Ovary (tissue), 3 donors: ENCODE measurements at regions not wholly inside any gene's neighbourhood (a gene's known extent, or its start where the extent isn't known, plus 50 kb on each side); places are given as distances from the start of the nearest gene placed in this dataset.

Source experiments
- CTCF ChIP-seq, 3 donors: fragments of 450-650 bp in 2 of 3; fragments of 200-600 bp in 1 of 3; IDR thresholded peaks; one replicate each; pipeline versions ENCODE4 v1.5.1 to v1.8.0; 2016 to 2022; ENCODE audit warnings: antibody characterized with exemption in 3 of 3, mild to moderate bottlenecking in 1 of 3
- EP300 ChIP-seq: sonication (generic); formaldehyde crosslinking; IDR thresholded peaks from one replicate; pipeline ENCODE4 v1.6.1; 2017; ENCODE audit warnings: antibody characterized with exemption
- POLR2A ChIP-seq: fragments of 450-650 bp; IDR thresholded peaks from one replicate; pipeline ENCODE4 v1.6.1; 2017; ENCODE audit warnings: antibody characterized with exemption, mild to moderate bottlenecking, moderate library complexity
- donor health status: DM: no; HTN: no; CAD: no.

- TF ChIP-seq CTCF (IDR thresholded peaks at IDR 0.05) (no peak), POLR2A (no peak), EP300 (no peak)
Measured at GRCh38 chr5:89917112-89917511, 492.4 kb downstream of the CETN3 start.
